PC-9 (cell line): ENCODE measurements at regions not wholly inside any gene's neighbourhood (a gene's known extent, or its start where the extent isn't known, plus 50 kb on each side); places are given as distances from the start of the nearest gene placed in this dataset.

Source experiments
- BruUV-seq: library from RNA; stranded (reverse); fragments of 400-500 nt; replicated peaks from 2 replicates; lab custom pipeline; 2021; lab: Mats Ljungman, UMichigan
- CTCF ChIA-PET: fragments of 300-600 bp; sonication (Branson Sonifier 250); formaldehyde crosslinking; loops from one replicate; lab custom pipeline; 2022; ENCODE audit warnings: antibody characterized with exemption; lab: Charles Lee
- POLR2A ChIA-PET: fragments of 300-600 bp; sonication (Branson Sonifier 250); formaldehyde crosslinking; loops from one replicate; lab custom pipeline; 2022; ENCODE audit warnings: antibody characterized with exemption; ENCODE audit not compliant: unreplicated experiment; lab: Charles Lee
- DNase-seq, 2 experiments: peaks; one replicate each; pipeline versions ENCODE4 v3.0.0 to v3.0.0-alpha.2; 2015 to 2022; ENCODE audit warnings: mixed read lengths in 1 of 2
- H2AFZ ChIP-seq: fragments of 200-600 bp; sonication (generic); 2 replicates; pipeline ENCODE4 v1.8.1; 2017; ENCODE audit warnings: antibody characterized with exemption
- H3F3A ChIP-seq: fragments of 200-600 bp; sonication (generic); 2 replicates; pipeline ENCODE4 v1.8.1; 2017; ENCODE audit warnings: antibody characterized with exemption, mild to moderate bottlenecking, low read depth; ENCODE audit not compliant: insufficient read depth
- H3K27ac ChIP-seq: fragments of 200-600 bp; sonication (generic); 2 replicates; pipeline ENCODE4 v1.6.1; 2016; ENCODE audit warnings: mixed run types
- H3K27me3 ChIP-seq: fragments of 200-600 bp; sonication (generic); 2 replicates; pipeline ENCODE4 v1.6.1; 2016; ENCODE audit warnings: low read depth, mixed run types; ENCODE audit not compliant: insufficient read depth
- H3K36me3 ChIP-seq: fragments of 200-600 bp; sonication (generic); 2 replicates; pipeline ENCODE4 v1.6.1; 2016; ENCODE audit warnings: low read depth, mixed run types
- H3K4me1 ChIP-seq: fragments of 200-600 bp; sonication (generic); replicated peaks from 2 replicates; pipeline ENCODE4 v1.6.1; 2016; ENCODE audit warnings: mixed run types; ENCODE audit not compliant: insufficient read depth
- H3K4me2 ChIP-seq: fragments of 200-600 bp; sonication (generic); 2 replicates; pipeline ENCODE4 v1.6.1; 2017; ENCODE audit warnings: mixed run types
- H3K4me3 ChIP-seq: fragments of 200-600 bp; sonication (generic); 2 replicates; pipeline ENCODE4 v1.6.1; 2016; ENCODE audit warnings: mixed run types
- H3K79me2 ChIP-seq: fragments of 200-600 bp; sonication (generic); 2 replicates; pipeline ENCODE4 v1.6.1; 2017; ENCODE audit warnings: low read depth, mixed run types
- H3K9me2 ChIP-seq: fragments of 200-600 bp; sonication (generic); 2 replicates; pipeline ENCODE4 v1.8.1; 2017; ENCODE audit warnings: mild to moderate bottlenecking; ENCODE audit not compliant: insufficient read depth
- H3K9me3 ChIP-seq: fragments of 200-600 bp; sonication (generic); 2 replicates; pipeline ENCODE4 v1.8.1; 2016; ENCODE audit warnings: low read depth; ENCODE audit not compliant: insufficient read depth
- H4K20me1 ChIP-seq: fragments of 200-600 bp; sonication (generic); 2 replicates; pipeline ENCODE4 v1.8.1; 2017; ENCODE audit not compliant: insufficient read depth
- CTCF ChIP-seq: fragments of 200-600 bp; sonication (generic); conservative IDR thresholded peaks from 2 replicates; pipeline ENCODE4 v1.6.1; 2017; ENCODE audit warnings: mixed run types, antibody characterized with exemption, mild to moderate bottlenecking, moderate library complexity
- EZH2 ChIP-seq: fragments of 200-600 bp; sonication (generic); IDR thresholded peaks from 2 replicates; pipeline ENCODE4 v1.8.0; 2017; ENCODE audit warnings: antibody characterized with exemption, low read depth
- intact Hi-C: fragments of 100-400 bp; cut with micrococcal nuclease; formaldehyde crosslinking; loops from one replicate; pipeline ENCODE4 v1.10.0; 2022; ENCODE audit not compliant: unreplicated experiment

- H3F3A ChIP-seq: no peaks in the 10 kb centered on the region
- no peak overlapping the region for H2AFZ ChIP-seq
- no peaks in the 10 kb centered on the region for H3K9me2 ChIP-seq
- ChIA-PET CTCF (no interaction called here), POLR2A (no interaction called here)
- DNase-seq: no peak
- peaks cover 8% of the 10 kb centered on the region; the same call in 1 of the 2 replicates for H3K27me3 ChIP-seq
- H3K9me3 ChIP-seq: no peaks in the 10 kb centered on the region
- intact Hi-C loops: no loop called here
- H3K4me2 ChIP-seq: no peak overlapping the region
- no peaks in the 10 kb centered on the region for H3K36me3 ChIP-seq
- no peaks in the 10 kb centered on the region for H4K20me1 ChIP-seq
- no peaks in the 10 kb centered on the region for H3K79me2 ChIP-seq
- no TSS peak for BruUV-seq
- no peaks in the 10 kb centered on the region for H3K4me1 ChIP-seq
- H3K27ac ChIP-seq: no peak overlapping the region
- TF ChIP-seq EZH2: no peak
- no peak overlapping the region for H3K4me3 ChIP-seq
Measured at GRCh38 chr17:33687831-33688230, 394.7 kb upstream of the ASIC2 start.

- H3K9me3 ChIP-seq: no peaks in the 10 kb centered on the region
- H3K9me2 ChIP-seq: no peaks in the 10 kb centered on the region
- intact Hi-C loops: no loop called here
- no peak overlapping the region for H3K4me3 ChIP-seq
- TF ChIP-seq CTCF: no peak
- no peak for TF ChIP-seq EZH2
- no peaks in the 10 kb centered on the region for H3K79me2 ChIP-seq
- H3K4me2 ChIP-seq: no peak overlapping the region
- no peaks in the 10 kb centered on the region for H3K4me1 ChIP-seq
- ChIA-PET CTCF (no interaction called here), POLR2A (no interaction called here)
- H3K27me3 ChIP-seq: peaks cover 8% of the 10 kb centered on the region; the same call in 1 of the 2 replicates
- no peaks in the 10 kb centered on the region for H4K20me1 ChIP-seq
- no TSS peak for BruUV-seq
- no peak overlapping the region for H3K27ac ChIP-seq
- no peaks in the 10 kb centered on the region for H3K36me3 ChIP-seq
- H3F3A ChIP-seq: no peaks in the 10 kb centered on the region
- H2AFZ ChIP-seq: no peak overlapping the region
- no peak for DNase-seq
Measured at GRCh38 chr17:33688771-33689170, 395.7 kb upstream of the ASIC2 start.

- no peak overlapping the region for H3K27ac ChIP-seq
- no peaks in the 10 kb centered on the region for H3K9me2 ChIP-seq
- no TSS peak for BruUV-seq
- no peak for DNase-seq
- H3K36me3 ChIP-seq: no peaks in the 10 kb centered on the region
- H3K79me2 ChIP-seq: no peaks in the 10 kb centered on the region
- ChIA-PET POLR2A (no interaction called here), CTCF (no interaction called here)
- H3K9me3 ChIP-seq: no peaks in the 10 kb centered on the region
- peaks cover 2% of the 10 kb centered on the region; the same call in 1 of the 2 replicates for H3K27me3 ChIP-seq
- H4K20me1 ChIP-seq: no peaks in the 10 kb centered on the region
- TF ChIP-seq CTCF (no peak), EZH2 (no peak)
- no peak overlapping the region for H2AFZ ChIP-seq
- no peaks in the 10 kb centered on the region for H3K4me1 ChIP-seq
- H3K4me2 ChIP-seq: no peak overlapping the region
- intact Hi-C loops: no loop called here
- H3K4me3 ChIP-seq: no peak overlapping the region
- no peaks in the 10 kb centered on the region for H3F3A ChIP-seq
Measured at GRCh38 chr17:33689725-33690124, 396.6 kb upstream of the ASIC2 start.

- TF ChIP-seq EZH2 (no peak), CTCF (no peak)
- intact Hi-C loops: no loop called here
- Histone ChIP-seq H3K79me2 (no peaks in the 10 kb centered on the region), H4K20me1 (no peaks in the 10 kb centered on the region), H3K36me3 (no peaks in the 10 kb centered on the region), H3K9me2 (no peaks in the 10 kb centered on the region), H3K27ac (no peak overlapping the region), H3K4me2 (no peak overlapping the region), H3F3A (no peaks in the 10 kb centered on the region), H3K4me1 (no peaks in the 10 kb centered on the region), H3K9me3 (no peaks in the 10 kb centered on the region), H2AFZ (no peak overlapping the region), H3K4me3 (no peak overlapping the region), H3K27me3 (peaks cover 13% of the 10 kb centered on the region)
- DNase-seq: no peak
- ChIA-PET CTCF (no interaction called here), POLR2A (no interaction called here)
- no TSS peak for BruUV-seq
Measured at GRCh38 chr17:33695431-33695830, 402.3 kb upstream of the ASIC2 start.
